ENCODE measurements at regions not wholly inside any gene's neighbourhood (a gene's known extent, or its start where the extent isn't known, plus 50 kb on each side); places are given as distances from the start of the nearest gene placed in this dataset.

- H3K4me3 ChIP-seq (ENCODE audit: low read length), result no peak overlapping the region
- no peak for TF ChIP-seq CTCF (conservative IDR thresholded peaks at IDR 0.05; ENCODE audit: low read length)
- DNase-seq (ENCODE audit: low read depth), result no peak
These were observed 1613.1 kb upstream of the TENM3 start for GRCh38 chr4:180630012-180630665.

- H3K4me3 ChIP-seq (ENCODE audit: low read length), result no peak overlapping the region
- no peak for TF ChIP-seq CTCF (conservative IDR thresholded peaks at IDR 0.05; ENCODE audit: low read length)
- no peak for DNase-seq (ENCODE audit: low read depth)
These were observed 1608.9 kb upstream of the TENM3 start for GRCh38 chr4:180634306-180634705.

- no peak overlapping the region for H3K4me3 ChIP-seq (ENCODE audit: low read length)
- no peak for TF ChIP-seq CTCF (conservative IDR thresholded peaks at IDR 0.05; ENCODE audit: low read length)
- DNase-seq (ENCODE audit: low read depth), result no peak
These were observed 1607.9 kb upstream of the TENM3 start for GRCh38 chr4:180635281-180635680.

GRCh38 chr4:180636696-180637404 lies 1606.4 kb upstream of the TENM3 start:
- no peak for TF ChIP-seq CTCF (conservative IDR thresholded peaks at IDR 0.05; ENCODE audit: low read length)
- no peak for DNase-seq (ENCODE audit: low read depth)
- no peak overlapping the region for H3K4me3 ChIP-seq (ENCODE audit: low read length)

GRCh38 chr4:180637616-180638015 lies 1605.6 kb upstream of the TENM3 start:
- no peak for TF ChIP-seq CTCF (conservative IDR thresholded peaks at IDR 0.05; ENCODE audit: low read length)
- DNase-seq (ENCODE audit: low read depth), result no peak
- H3K4me3 ChIP-seq (ENCODE audit: low read length), result no peak overlapping the region

- H3K4me3 ChIP-seq (ENCODE audit: low read length), result no peak overlapping the region
- no peak for TF ChIP-seq CTCF (conservative IDR thresholded peaks at IDR 0.05; ENCODE audit: low read length)
- no peak for DNase-seq (ENCODE audit: low read depth)
These were observed 1603.0 kb upstream of the TENM3 start for GRCh38 chr4:180640193-180640592.

GRCh38 chr4:180641495-180641894 lies 1601.7 kb upstream of the TENM3 start:
- H3K4me3 ChIP-seq (ENCODE audit: low read length), result no peak overlapping the region
- TF ChIP-seq CTCF (conservative IDR thresholded peaks at IDR 0.05; ENCODE audit: low read length), result no peak
- no peak for DNase-seq (ENCODE audit: low read depth)
